Stimulated activated naive CD4-positive, alpha-beta T cell treated with Interleukin-2 at 50 U/mL for 16 hours (primary cell): ENCODE measurements at regions not wholly inside any gene's neighbourhood (a gene's known extent, or its start where the extent isn't known, plus 50 kb on each side); places are given as distances from the start of the nearest gene placed in this dataset.

Experiments
- DNase-seq: peaks from one replicate; lab custom pipeline; 2025; lab: John Stamatoyannopoulos, UW

- DNase-seq: no peak
Measured at GRCh38 chr3:102599819-102600576, 165.2 kb downstream of the ZPLD1 start.

- no peak for DNase-seq
Measured at GRCh38 chr3:102605153-102605552, 170.3 kb downstream of the ZPLD1 start.

- DNase-seq: no peak
Measured at GRCh38 chr3:102608875-102609274, 174.1 kb downstream of the ZPLD1 start.

- no peak for DNase-seq
Measured at GRCh38 chr3:102614021-102614569, 179.3 kb downstream of the ZPLD1 start.

- no peak for DNase-seq
Measured at GRCh38 chr3:102614585-102614984, 179.8 kb downstream of the ZPLD1 start.

- no peak for DNase-seq
Measured at GRCh38 chr3:102617381-102617780, 182.6 kb downstream of the ZPLD1 start.

GRCh38 chr3:102619361-102619760 is 184.5 kb downstream of the ZPLD1 start:
- DNase-seq: no peak

- DNase-seq: no peak
Measured at GRCh38 chr3:102629943-102630342, 195.1 kb downstream of the ZPLD1 start.

GRCh38 chr3:102630531-102630930 is 195.7 kb downstream of the ZPLD1 start:
- DNase-seq: no peak

- no peak for DNase-seq
Measured at GRCh38 chr3:102643546-102643945, 208.7 kb downstream of the ZPLD1 start.

- DNase-seq: no peak
Measured at GRCh38 chr3:102646557-102646956, 211.7 kb downstream of the ZPLD1 start.

- DNase-seq: no peak
Measured at GRCh38 chr3:102660653-102661052, 225.8 kb downstream of the ZPLD1 start.

GRCh38 chr3:102661707-102662497 is 227.1 kb downstream of the ZPLD1 start:
- no peak for DNase-seq

GRCh38 chr3:102662498-102662772 is 227.6 kb downstream of the ZPLD1 start:
- no peak for DNase-seq

- DNase-seq: no peak
Measured at GRCh38 chr3:102664126-102664525, 229.3 kb downstream of the ZPLD1 start.

- no peak for DNase-seq
Measured at GRCh38 chr3:102665183-102665582, 230.4 kb downstream of the ZPLD1 start.

GRCh38 chr3:102668247-102668646 is 233.4 kb downstream of the ZPLD1 start:
- no peak for DNase-seq

- no peak for DNase-seq
Measured at GRCh38 chr3:102670986-102671385, 236.2 kb downstream of the ZPLD1 start.

GRCh38 chr3:102672305-102672704 is 237.5 kb downstream of the ZPLD1 start:
- DNase-seq: no peak

GRCh38 chr3:102673271-102674115 is 238.7 kb downstream of the ZPLD1 start:
- DNase-seq: peak; percentile 33

GRCh38 chr3:102674284-102674683 is 239.5 kb downstream of the ZPLD1 start:
- no peak for DNase-seq

GRCh38 chr3:102676424-102676823 is 241.6 kb downstream of the ZPLD1 start:
- DNase-seq: no peak
